ENCODE measurements at regions not wholly inside any gene's neighbourhood (a gene's known extent, or its start where the extent isn't known, plus 50 kb on each side); places are given as distances from the start of the nearest gene placed in this dataset.

DNA sequence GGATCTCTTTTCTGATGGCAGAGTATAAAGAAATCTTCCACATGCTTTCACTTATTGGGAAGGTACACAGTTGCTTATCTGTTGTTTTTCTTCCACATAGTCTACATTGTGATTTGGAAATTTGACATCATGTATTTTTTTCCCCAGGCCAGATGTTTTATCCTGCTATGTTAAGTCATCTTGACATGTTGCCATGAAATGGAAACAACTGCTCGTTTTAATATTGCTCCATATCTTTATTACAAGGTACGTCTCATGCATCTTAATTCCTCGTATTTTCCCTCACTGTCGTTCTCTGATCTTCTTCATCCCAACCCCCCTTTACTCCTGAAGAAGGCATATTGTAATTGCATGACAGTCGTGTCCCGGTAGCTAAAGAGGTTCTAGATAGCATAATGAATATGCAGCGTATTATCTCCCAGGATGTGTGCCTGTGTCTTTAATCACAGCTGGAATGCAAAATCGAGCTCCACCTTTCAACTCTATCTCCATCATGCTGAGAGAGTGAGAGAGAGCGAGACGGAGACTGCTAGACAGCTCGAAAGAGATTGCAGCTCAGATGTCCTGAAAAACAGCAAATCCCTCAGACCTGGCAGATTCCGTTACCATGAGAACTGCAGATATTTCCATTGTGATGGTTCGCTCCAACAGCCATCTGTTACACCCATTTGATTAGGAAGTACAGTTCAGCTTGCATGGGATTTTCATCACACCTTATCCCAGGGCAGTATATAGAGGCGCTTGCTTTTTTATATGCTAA is 281.7 kb downstream of the TMEM38B start:
- DNase-seq (ENCODE audit: low read depth) = no peak
- no peak overlapping the region for H3K4me3 ChIP-seq (ENCODE audit: control insufficient read depth, low read depth, low read length)
- TF ChIP-seq, protein P1, sequence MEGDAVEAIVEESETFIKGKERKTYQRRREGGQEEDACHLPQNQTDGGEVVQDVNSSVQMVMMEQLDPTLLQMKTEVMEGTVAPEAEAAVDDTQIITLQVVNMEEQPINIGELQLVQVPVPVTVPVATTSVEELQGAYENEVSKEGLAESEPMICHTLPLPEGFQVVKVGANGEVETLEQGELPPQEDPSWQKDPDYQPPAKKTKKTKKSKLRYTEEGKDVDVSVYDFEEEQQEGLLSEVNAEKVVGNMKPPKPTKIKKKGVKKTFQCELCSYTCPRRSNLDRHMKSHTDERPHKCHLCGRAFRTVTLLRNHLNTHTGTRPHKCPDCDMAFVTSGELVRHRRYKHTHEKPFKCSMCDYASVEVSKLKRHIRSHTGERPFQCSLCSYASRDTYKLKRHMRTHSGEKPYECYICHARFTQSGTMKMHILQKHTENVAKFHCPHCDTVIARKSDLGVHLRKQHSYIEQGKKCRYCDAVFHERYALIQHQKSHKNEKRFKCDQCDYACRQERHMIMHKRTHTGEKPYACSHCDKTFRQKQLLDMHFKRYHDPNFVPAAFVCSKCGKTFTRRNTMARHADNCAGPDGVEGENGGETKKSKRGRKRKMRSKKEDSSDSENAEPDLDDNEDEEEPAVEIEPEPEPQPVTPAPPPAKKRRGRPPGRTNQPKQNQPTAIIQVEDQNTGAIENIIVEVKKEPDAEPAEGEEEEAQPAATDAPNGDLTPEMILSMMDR (IDR thresholded peaks at IDR 0.05; ENCODE audit: control insufficient read depth, insufficient read depth, low read depth, low read length, missing control alignments) = no peak

DNA sequence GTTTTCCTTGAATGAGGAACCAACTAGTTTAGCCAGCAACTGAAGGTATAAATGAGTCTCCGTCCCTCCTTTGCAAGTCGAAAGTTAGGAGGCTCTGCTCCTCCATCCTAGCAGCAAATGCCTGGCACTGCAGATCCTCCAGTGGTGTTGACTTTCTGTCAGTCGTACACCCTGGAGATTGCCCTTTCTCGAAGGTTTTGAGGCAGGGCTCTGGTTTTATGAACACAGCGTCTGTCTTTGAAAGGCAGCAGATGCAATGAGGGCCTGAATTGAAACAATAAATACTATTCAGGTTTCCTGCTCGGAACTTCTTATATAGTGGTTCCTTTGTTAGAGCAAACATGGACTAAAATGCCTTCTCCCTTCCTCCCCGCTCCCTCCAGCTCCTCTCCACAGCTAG is 284.0 kb downstream of the TMEM38B start:
- H3K4me3 ChIP-seq (ENCODE audit: control insufficient read depth, low read depth, low read length) = no peak overlapping the region
- no peak for DNase-seq (ENCODE audit: low read depth)
- TF ChIP-seq, protein P1 (IDR thresholded peaks at IDR 0.05; ENCODE audit: control insufficient read depth, insufficient read depth, low read depth, low read length, missing control alignments) = no peak

DNA sequence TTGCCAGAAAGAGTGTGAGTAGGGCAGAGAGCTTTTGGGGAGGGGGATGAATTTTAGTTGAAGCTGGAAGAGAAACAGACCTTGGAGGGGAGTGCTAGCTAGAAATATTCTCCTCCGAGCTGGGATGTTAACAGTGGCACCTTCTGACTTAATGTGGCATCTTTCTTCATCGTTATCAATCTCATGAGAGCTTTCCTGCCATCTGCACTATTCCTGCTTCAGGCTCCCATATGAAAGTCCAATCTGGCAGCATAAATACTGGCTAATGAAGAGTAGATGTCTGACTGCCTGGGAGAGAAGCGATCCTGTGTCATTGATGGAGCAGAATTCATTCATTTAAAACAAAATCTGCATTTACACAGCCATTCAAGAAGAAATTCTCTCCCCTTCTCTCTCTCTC is 284.5 kb downstream of the TMEM38B start:
- H3K4me3 ChIP-seq (ENCODE audit: control insufficient read depth, low read depth, low read length) = no peak overlapping the region
- TF ChIP-seq, protein P1 (IDR thresholded peaks at IDR 0.05; ENCODE audit: control insufficient read depth, insufficient read depth, low read depth, low read length, missing control alignments) = no peak
- DNase-seq (ENCODE audit: low read depth) = no peak

DNA sequence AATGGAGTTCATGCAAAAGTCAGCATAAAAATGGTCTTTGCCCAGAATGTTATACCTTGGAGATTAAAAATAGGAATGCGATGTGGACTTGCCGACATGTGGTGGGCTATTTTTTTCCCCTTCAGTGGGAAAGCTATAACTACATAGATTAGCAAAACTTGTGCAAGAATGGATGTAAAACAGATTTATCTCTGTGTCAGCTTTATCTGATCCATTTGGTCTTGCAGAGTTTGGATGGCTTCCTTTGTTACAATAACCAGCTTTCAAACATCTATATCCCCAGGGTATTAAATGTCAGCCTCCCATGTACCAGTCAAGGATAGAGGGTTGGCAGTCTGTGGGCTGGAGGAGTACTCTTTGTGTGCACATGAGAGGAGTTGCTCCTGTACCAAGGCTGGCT is 284.9 kb downstream of the TMEM38B start:
- H3K4me3 ChIP-seq (ENCODE audit: control insufficient read depth, low read depth, low read length) = no peak overlapping the region
- DNase-seq (ENCODE audit: low read depth) = no peak
- TF ChIP-seq, protein P1 (IDR thresholded peaks at IDR 0.05; ENCODE audit: control insufficient read depth, insufficient read depth, low read depth, low read length, missing control alignments) = no peak

DNA sequence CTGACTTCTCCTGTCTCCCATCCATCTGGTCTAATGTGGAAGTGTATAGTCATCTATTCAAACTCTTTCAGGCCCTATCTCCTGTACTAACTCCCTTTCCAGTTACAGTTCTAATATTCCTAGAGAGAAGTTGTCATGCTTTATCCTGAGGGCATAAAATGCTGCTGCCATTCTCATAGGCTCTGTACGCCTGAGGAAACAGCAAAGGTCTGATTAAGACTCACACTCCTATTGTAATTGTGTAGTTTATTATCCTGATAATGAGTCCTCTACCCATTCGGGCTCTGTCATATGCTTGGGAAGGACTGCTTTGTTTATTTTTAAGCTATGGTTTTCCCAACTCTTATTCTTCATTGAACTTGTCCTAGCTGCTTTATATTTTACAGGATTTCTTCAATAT is 290.4 kb downstream of the TMEM38B start:
- no peak overlapping the region for H3K4me3 ChIP-seq (ENCODE audit: control insufficient read depth, low read depth, low read length)
- TF ChIP-seq, protein P1 (IDR thresholded peaks at IDR 0.05; ENCODE audit: control insufficient read depth, insufficient read depth, low read depth, low read length, missing control alignments) = no peak

DNA sequence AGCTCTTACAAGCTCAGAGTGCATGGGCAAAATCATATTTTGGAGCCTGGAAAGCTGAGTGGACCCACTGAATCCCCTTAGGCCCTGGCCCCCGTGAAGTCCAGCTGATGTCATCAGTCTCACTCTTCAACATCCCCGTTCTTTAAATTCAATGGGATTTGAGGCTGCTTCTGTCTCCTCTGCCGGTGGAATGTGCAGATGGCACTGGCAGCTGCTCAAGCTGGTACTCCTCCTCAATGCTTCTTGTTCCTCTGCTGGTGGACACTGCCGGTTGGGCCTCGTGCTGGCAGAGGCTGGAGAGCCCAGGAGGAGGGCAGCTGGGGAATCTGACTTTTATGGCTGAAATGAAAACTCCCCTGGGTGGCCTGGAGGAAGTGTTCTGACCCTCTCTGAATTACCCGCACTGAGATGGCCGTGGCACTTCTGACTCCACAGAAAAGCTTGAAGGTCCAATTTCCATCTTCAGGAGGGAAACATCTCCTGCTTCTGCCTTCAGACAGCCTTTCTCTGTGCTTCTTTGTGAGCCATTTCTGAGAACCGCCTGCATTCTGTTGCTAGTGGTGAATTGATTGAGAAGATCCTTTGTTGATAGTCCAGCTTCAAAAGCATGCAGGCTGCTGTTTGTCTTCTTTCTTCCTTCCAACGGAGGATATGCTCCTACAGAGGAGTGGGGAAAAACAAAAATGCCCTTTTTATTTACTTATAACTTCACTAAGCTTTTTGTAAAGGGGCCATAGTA is 298.9 kb downstream of the TMEM38B start:
- TF ChIP-seq, protein P1 (IDR thresholded peaks at IDR 0.05; ENCODE audit: control insufficient read depth, insufficient read depth, low read depth, low read length, missing control alignments) = no peak
- no peak for DNase-seq (ENCODE audit: low read depth)
- H3K4me3 ChIP-seq (ENCODE audit: control insufficient read depth, low read depth, low read length) = no peak overlapping the region

More for the DNA sequence above, 290.4 kb downstream of the TMEM38B start:
- no peak for DNase-seq (ENCODE audit: low read depth)
